Omental fat pad (tissue), 3 donors: ENCODE measurements at regions not wholly inside any gene's neighbourhood (a gene's known extent, or its start where the extent isn't known, plus 50 kb on each side); places are given as distances from the start of the nearest gene placed in this dataset.

Source experiments
- ATAC-seq: fragments of 150-250 bp; one replicate; pipeline ENCODE4 v1.9.1; 2016; ENCODE audit warnings: mild to moderate bottlenecking, moderate library complexity; ENCODE audit not compliant: low FRiP score
- DNase-seq: peaks from one replicate; pipeline ENCODE4 v3.0.0-alpha.2; 2019; ENCODE audit warnings: low spot score
- TF ChIP-seq, protein P1 (sequence below), 3 donors: fragments of 450-650 bp; IDR thresholded peaks; one replicate each; pipeline ENCODE4 v1.5.1; 2016 to 2017; ENCODE audit warnings: antibody characterized with exemption in 3 of 3, mild to moderate bottlenecking in 3 of 3, moderate library complexity in 2 of 3

DNA sequence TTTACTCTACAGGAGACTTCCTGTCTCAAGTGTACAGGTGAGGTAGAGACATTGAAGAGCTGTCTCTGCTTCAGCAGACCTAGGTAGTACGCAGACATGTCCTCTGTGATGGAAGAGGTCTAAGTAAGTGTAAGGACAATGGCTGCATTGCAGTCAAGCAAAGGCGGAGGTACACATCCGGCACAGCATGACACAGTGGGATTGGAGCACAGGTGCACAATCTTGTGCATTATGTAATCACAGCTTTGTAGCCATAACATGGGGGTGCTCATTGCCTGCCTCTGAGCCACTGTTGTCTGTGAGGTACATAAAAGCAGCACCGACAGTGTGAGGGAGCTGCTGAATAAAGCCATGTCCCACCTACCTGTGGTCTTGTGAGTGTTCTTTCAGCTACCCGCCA is 66.4 kb upstream of the CCDC190 start:
- DNase-seq: no peak
- no peak for ATAC-seq
- TF ChIP-seq, protein P1, sequence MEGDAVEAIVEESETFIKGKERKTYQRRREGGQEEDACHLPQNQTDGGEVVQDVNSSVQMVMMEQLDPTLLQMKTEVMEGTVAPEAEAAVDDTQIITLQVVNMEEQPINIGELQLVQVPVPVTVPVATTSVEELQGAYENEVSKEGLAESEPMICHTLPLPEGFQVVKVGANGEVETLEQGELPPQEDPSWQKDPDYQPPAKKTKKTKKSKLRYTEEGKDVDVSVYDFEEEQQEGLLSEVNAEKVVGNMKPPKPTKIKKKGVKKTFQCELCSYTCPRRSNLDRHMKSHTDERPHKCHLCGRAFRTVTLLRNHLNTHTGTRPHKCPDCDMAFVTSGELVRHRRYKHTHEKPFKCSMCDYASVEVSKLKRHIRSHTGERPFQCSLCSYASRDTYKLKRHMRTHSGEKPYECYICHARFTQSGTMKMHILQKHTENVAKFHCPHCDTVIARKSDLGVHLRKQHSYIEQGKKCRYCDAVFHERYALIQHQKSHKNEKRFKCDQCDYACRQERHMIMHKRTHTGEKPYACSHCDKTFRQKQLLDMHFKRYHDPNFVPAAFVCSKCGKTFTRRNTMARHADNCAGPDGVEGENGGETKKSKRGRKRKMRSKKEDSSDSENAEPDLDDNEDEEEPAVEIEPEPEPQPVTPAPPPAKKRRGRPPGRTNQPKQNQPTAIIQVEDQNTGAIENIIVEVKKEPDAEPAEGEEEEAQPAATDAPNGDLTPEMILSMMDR (IDR thresholded peaks at IDR 0.05): no peak

DNA sequence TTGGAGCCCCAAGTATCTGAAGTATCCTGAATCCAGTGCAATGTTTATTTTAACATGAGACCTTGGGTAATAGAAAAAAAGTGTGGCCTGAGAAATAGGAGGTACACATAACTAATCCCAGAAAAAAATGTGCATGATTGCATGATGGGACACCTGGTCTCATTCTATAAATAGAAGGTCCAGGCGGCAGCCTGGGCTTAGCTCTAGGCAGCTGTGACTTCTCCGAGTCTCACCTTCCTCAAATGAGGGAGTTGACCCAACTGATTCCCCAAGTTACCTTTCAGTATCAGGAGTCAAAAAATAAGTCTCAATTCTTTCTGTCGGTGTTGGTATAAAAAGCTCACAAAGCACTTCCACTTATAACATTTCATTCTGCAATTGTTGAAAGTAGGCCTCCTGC is 65.9 kb upstream of the CCDC190 start:
- TF ChIP-seq, protein P1 (IDR thresholded peaks at IDR 0.05): no peak
- DNase-seq: no peak
- no peak for ATAC-seq

DNA sequence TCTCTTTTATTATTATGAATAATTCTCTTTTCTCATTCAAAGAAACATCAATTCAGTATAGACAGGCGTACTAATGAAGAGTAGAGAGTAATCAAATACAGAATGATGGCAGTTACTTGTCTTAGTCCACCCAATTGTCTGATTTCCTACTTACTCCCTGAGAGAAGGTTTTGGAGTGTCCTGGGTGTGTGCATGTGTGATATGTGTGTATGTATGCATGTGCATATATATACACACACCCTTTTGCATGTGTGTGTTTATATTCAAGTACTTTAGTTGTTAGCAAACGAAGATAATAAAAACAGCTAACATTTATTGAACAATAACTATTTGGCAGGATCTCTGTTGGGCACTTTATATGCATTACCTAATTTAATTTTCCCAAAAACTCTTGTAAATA is 63.2 kb upstream of the CCDC190 start:
- ATAC-seq (no peak), DNase-seq (no peak)

DNA sequence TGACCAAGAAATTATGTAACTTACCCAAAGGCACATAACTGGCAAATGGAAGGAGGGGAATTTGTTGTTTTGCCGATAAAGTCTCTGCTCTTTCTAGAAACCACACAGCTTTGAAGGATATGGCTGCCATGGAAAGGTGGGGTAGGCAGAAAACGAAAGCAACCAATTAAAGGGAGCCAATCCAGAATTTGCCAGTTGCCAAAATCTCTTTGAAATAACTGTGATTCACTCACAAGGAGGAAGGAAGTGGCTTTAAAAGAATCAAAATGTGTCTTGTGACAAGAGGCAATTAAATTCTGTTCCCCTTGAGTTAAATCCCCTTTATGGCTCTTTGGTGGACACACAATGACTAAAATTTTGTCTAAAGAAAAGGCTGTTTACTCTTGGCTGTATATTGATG is 61.2 kb upstream of the CCDC190 start:
- ATAC-seq (no peak), DNase-seq (no peak)
- TF ChIP-seq, protein P1 (IDR thresholded peaks at IDR 0.05): no peak

More for the DNA sequence above, 63.2 kb upstream of the CCDC190 start:
- TF ChIP-seq, protein P1 (IDR thresholded peaks at IDR 0.05): no peak

DNA sequence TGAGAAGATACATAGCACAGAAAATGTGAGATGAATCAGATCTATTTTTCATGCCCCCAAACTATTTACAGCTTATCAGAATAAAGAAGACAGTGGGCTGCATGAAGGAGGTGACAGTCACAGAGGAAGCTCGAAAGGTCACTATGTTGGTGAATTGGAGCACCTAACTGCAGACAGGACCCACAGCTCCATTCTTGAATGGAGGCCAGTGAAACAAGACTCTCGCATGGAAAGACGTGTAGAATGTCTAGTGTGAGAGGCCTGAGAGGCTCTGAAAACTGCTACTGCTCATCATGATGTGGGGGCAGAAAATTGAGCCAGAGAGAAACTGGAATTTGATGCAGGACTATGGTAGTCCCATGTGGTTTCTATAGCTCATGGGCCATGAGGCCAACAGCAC is 60.3 kb upstream of the CCDC190 start:
- TF ChIP-seq, protein P1 (IDR thresholded peaks at IDR 0.05): no peak
- no peak for ATAC-seq
- no peak for DNase-seq

DNA sequence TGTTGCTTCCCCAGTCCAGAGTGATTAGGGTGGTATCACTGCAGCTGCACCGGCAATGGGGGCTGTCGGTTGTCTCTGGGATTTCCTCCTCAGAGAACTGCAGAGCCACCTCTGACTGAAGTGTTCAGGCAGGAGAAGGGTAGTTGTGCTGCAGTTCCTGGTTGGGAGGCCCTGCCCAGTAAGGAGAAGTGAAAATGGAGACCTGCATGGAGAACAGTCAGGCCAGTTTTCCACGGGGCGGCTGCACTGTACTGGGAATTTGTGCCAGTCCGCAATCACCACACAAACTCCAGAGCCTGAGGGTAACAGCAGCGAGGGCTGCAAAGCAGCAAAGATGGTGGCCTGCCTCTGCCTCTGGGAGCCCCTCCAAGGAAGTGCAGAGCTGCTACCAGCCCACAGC is 58.1 kb upstream of the CCDC190 start:
- DNase-seq (no peak), ATAC-seq (no peak)
- TF ChIP-seq, protein P1 (IDR thresholded peaks at IDR 0.05): no peak

DNA sequence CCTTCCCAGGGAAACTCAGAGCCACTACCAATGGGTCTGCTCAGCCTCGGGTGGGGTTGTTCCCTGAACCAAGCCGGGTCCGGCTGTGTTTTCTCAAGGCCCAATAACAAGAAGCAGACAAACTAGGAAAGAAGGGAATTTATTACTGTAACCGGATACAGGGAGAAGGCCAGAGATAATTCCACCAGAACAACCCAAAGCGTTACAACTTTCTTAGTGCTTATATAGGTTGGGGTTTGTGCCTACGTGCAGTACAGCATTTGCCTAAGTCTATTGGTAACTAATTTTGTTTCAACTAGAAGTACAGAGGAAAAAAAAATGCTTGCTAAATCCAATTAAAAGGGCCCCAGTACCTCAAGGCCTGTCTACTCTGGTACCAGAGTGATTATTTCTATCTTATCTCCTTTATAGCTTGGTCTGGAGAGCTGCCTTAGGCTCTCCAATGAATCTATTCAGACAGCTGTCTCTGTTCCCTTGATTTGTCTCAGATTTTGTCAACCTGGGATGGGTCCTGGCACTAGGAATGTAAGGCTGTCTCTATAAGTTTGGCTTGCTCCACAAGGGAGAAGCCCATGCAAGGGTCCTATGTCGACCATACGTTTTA is 57.3 kb upstream of the CCDC190 start:
- ATAC-seq: no peak

More for the DNA sequence above, 57.3 kb upstream of the CCDC190 start:
- DNase-seq: no peak
- TF ChIP-seq, protein P1 (IDR thresholded peaks at IDR 0.05): no peak
